ENCODE measurements at regions not wholly inside any gene's neighbourhood (a gene's known extent, or its start where the extent isn't known, plus 50 kb on each side); places are given as distances from the start of the nearest gene placed in this dataset.

DNA sequence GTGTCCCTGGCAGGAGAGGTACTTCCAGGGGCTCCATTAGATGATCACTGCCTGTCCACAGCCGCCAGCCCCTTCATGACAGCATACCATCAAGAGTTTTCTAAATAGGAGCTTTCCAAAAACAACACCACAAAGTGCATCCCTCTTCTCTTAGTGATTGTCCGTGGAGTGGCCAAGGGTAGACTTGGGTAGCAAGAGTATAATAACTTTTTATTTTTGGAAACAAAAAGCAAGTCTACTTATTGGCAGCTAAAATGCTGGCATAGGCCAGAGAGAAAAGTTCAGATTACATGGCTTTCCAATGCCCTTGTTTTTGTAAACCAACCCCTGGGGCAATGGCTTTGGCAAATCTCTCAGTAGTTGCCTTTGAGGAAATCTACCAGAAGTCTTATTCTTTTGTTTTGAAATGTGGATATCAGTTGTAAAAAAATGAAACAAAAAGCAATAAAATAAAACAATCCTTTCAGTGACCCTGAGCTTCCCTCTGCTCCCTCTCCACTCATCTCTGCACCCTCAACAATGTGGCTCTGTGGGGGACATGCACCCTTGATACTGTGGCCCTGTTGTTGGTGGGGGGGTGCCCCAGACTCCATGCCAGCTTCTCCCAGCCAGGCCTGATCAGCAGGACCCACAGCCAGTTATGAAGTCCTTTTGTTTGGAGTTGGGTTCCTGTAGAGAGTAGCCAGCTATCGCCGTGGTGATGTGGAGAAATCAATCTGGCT is 294.1 kb downstream of the DLEU7 start:
- no peak for DNase-seq (ENCODE audit: low read depth in 1 of 2, low spot score in 1 of 2)

DNA sequence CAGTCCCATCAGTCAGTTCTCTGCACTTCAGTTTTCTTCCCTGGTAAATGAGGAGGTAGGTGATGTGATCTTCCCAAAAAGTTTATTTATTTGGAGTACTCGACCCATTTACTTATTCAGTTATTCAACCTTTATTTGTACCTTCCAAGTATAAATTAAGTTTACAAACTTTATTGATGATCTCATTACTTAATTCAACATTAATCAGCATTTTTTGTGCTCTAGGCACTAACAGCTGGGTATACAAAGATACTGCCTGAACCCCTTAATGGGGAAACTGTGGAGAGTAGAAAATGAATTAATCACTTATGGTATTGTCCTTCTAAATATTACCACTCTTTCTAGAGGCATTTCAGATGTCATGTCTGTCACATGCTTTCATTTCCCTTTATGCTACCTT is 293.3 kb downstream of the DLEU7 start:
- no peak for DNase-seq (ENCODE audit: low read depth in 1 of 2, low spot score in 1 of 2)

DNA sequence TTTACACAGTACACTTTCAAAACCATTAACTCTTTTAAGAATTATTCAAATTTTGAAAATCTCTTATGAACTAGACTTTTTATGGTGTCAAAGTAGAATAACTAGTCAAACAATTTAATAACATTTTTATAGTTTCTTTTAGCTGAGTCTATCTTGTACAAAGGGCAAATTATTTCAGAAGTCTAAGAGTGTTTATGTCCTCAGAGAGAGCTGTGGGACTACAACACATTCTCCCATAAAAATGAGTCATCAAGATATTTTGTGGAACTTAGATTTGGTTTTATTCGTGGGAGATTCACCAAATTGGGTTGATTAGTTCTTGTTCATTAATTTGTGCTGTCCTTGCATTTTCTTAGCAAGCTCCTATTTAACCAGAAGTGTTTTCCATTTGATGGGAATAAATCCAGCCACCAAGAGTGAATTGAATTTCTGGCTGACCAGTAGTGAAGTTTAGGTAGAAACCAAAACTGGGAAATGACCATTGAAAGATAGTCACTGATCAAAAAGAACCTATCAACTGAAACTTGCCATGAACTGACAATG is 291.0 kb downstream of the DLEU7 start:
- DNase-seq (ENCODE audit: low read depth in 1 of 2, low spot score in 1 of 2) = no peak

DNA sequence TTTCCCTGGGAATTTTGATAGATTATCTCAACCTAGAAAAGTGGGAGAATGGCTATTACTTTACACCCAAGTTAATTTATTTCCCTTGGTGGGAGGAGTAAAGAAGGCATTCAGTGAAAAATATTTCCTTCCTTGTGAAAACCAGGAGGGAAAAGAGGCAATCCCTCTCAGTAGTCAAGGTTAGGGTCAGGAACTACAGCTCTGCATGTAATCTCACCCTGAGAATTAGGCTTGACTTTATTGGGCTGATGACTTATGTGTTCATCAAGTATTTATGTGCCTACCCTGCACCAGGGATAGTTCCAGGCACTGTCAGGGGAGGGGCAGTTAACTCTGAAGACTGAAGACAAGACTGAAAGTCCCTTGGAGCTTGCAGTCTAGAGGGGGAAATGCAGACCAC is 281.8 kb downstream of the DLEU7 start:
- DNase-seq (ENCODE audit: low read depth in 1 of 2, low spot score in 1 of 2) = no peak

DNA sequence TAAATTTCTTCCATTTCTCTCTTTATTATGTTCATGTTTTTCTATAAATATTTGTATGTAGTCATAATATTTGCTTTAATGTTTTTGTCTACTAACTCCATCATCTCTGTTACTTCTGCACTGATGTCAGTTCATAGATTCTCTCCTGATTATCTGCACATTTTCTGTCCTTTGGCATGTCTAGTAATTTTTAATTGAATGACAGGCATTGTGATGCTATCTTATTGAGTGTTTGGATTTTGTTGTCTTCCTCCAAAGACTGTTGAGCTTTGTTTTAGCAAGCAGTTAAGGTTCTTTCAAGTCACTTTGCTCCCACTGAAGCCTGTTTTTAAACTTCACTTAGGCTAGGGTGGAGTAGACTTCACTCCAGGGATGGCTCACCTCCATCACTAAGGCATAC is 276.8 kb downstream of the DLEU7 start:
- DNase-seq (ENCODE audit: low read depth in 1 of 2, low spot score in 1 of 2) = no peak

DNA sequence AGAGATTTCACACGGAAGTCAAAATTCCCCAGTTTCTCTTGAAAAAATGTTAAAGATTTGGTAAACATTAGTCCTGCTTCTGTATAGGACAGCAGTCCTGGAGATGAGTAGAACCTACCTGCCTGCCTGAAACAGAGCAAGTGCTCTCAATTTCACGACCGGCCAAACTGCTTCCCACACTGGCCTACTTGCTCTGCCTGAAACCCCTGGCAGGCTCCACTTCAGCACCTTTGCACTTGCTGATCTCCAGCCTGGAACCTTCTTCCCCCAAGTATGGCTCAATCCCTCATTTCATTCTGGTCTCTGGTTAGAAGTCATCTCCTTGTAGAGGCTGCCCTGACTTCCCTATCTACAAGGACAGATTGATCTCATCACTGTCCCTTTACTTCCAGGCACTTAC is 271.4 kb downstream of the DLEU7 start:
- DNase-seq (ENCODE audit: low read depth in 1 of 2, low spot score in 1 of 2) = no peak

DNA sequence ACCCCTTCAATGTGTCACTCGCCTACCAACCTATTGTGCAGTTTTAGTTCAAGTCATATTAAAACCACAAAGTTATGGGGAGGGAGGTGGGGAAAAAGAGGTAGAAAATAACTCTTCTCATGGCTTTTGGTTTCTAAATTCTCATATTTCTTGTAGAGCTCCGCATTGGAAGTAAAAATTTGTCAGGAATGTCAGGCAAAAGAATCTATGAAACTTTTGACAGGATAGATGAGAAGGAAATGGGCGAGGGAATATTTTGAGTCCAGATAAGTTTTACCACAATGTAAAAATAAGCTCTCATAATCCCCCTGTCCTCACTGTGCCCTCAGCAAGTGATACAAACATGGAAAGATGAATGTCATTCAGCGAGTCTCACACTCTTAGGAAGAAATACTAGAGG is 270.4 kb downstream of the DLEU7 start:
- no peak for DNase-seq (ENCODE audit: low read depth in 1 of 2, low spot score in 1 of 2)

DNA sequence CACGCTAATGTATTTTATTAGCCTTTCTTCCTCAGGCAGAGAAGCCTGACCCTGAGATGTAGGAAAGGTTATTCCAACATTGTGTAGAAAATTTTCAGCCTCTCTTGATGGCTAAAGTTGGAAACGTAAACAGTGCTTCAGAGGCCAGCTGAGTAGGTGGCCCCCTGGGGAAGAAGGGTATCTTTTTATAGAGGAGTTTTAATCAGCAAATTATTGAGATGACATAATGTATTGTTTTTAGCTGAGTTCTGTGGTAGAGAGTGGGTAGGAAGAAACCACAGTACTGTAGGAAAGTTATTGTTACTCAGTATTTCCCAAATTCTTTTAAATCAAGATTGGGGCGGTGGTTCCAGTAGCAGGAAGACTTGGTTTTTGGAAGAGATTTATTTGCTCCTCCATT is 268.8 kb downstream of the DLEU7 start:
- no peak for DNase-seq (ENCODE audit: low read depth in 1 of 2, low spot score in 1 of 2)

DNA sequence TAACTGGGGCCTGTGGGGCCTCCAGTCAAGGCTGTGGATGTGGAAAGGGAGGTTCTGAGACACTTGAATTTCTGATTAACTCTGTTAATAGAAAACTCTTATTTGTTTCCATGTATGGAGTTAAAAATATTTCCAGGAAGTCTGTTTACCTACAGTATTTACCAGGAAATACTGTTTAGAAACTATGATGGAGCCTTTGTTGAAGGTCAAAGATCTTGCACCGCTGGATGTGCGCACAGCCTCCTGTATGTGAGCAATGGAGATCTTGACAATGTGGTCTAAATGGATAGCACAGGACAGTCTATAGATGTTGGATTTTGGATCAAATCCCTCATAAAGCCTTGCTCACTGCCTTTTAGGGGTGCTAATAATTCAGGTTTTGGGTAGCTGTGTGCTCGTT is 268.4 kb downstream of the DLEU7 start:
- no peak for DNase-seq (ENCODE audit: low read depth in 1 of 2, low spot score in 1 of 2)

DNA sequence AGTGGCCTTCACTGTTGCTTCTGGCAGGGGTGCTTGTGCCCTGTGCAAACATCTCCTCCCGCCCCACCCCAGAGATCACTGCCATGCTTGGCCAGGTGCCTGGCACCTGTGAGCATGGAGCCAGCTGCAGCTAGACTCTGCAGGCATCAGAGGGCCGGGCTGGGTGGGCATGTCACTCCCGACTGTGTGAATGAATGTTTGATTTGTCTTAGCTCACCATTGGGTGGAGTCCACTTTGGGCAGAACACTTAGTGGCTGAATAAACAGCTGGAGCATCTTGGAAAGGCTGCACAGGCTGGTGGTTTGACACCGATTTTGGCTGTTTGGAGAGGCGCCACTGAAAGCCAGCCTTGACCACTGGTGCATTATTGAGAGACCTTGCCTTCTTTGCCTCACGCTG is 267.3 kb downstream of the DLEU7 start:
- no peak for DNase-seq (ENCODE audit: low read depth in 1 of 2, low spot score in 1 of 2)

DNA sequence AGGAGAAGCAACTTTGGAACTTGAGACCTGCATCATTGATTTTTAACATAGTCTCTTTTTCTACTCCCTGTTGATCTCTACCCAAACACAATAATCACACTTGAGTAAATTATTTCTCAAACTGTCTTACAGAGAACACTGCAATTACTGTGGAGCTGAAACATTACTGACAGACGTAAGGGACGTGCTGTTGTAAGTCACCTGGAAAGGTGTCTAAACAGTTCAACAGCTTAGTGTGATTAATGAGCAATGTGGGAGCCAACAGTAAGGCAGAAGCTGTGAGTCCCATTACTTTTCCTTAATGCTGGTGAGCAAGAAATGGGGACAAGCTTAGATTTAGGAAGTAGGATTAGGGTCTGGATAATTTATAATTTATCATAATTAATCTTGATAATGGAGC is 265.7 kb downstream of the DLEU7 start:
- no peak for DNase-seq (ENCODE audit: low read depth in 1 of 2, low spot score in 1 of 2)

DNA sequence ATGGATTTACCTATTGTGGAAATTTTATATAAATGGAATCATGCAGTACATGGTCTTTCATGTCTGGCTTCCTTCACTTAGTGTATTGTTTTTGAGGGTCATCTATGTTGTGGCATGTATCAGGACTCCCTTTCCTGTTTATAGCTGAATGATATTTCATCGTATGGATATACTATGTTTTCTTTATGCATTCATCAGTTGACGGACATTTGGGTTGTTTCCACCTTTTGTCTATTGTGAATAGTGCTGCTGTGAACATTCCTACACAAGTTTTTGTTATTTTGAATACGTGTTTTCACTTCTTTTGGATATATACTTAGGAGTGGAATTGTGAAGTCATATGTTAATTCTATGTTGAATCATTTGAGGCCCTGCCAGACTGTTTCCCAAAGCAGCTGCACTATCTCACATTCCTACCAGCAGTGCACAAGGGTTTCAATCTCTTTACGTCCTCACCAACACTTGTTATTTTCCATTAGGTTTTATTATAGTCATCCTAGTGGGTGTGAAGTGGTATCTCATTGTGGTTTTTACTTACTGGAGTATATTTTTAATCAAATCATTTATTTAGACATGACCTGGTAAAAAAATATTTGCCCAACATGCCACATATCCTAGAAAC is 262.7 kb downstream of the DLEU7 start:
- DNase-seq (ENCODE audit: low read depth in 1 of 2, low spot score in 1 of 2) = no peak

DNA sequence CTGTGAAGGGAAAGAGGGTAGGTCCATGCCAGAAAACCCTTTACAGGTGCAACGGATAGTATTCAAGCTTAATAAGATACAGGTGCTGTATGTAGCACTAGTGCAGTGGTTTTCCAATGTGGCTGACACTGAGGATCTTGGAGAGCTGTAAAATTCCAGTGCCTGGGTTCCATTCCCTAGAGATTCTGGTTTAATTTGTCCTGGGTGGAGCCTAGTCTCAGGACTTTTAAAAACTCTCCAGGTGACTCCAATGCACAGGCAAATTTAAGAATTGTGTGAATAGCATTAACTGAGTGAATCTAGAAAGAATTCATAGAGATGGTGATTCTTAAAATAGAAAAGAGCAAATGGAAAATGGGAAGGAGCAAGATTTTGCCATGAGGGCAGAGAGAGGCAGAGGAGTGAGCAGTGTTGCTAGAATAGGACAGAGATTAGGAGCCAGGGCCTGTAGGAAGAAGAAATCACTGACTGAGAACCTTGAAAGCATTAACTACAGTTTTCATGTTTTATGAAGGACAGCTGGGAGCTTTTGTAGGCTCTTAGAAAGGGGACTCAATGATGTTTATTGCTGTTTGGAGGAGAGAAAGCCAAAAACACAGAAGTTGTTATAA is 261.8 kb downstream of the DLEU7 start:
- no peak for DNase-seq (ENCODE audit: low read depth in 1 of 2, low spot score in 1 of 2)

DNA sequence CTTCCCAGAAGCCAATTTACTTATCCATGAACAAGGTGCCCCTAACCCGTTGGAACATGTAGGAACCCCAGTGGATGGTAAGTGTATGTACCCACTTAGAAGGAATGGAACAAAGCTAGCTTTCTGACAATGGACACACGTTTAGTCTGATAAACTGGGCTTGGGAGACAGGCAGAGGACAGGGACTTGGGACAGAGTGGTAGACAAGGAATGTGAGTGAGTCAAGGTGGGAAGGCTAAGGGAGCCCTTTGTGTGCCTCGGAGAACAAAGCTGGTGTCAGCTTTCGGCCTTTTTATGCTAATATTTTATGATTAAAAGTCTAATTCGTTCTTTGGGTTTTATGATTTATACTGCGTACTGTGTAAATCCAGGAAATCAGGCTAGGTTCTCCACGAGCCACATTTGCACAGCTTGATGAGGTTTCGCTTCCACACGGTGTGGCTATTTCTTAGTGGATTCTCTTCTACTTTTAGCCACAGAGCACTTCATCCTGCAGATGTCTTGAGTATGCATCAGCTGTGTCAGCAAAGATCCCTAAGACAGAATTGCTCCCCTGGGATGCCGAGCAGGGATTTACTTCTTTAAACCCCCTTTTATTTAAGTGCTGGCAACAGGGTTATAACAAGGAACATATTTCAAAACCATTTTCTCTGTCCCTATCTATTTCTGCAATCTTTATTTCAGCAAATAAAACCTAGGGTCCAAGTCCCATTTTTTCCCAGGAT is 258.5 kb downstream of the DLEU7 start:
- DNase-seq (ENCODE audit: low read depth in 1 of 2, low spot score in 1 of 2) = no peak

DNA sequence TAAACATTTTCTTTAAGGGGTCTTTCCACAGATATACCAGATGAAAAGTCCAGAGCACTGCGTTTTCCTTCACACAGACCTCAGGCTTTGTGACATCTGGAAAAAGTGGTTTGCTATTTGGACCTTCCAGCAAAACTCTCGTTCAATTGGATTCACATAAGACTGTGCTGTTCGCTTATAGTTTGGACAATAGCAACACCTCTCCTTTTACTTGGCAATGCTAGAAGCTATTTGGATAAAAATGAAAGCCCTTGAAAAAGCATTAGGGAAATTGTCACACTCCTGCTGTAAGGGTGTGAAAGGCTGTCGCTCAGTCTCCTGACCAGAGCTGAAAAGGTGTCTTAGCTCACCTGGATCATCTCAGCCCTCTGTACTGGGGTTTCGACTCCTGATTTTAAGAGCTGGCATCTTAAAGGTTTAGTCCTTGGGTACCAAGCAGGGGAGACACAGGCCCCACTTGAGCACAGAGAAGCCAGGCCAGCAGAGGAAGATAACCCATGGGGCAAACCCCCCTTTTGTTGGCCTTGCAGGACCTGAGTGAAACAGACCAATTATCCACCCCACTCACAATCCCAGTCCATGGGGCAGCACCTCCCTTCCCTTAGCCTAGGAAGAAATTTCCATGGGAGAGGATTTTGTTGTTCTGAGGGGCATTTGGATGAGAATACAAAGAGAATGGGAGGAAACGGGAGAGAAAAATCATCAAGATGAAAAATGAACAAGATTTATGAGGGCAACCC is 257.6 kb downstream of the DLEU7 start:
- DNase-seq (ENCODE audit: low read depth in 1 of 2, low spot score in 1 of 2) = no peak

DNA sequence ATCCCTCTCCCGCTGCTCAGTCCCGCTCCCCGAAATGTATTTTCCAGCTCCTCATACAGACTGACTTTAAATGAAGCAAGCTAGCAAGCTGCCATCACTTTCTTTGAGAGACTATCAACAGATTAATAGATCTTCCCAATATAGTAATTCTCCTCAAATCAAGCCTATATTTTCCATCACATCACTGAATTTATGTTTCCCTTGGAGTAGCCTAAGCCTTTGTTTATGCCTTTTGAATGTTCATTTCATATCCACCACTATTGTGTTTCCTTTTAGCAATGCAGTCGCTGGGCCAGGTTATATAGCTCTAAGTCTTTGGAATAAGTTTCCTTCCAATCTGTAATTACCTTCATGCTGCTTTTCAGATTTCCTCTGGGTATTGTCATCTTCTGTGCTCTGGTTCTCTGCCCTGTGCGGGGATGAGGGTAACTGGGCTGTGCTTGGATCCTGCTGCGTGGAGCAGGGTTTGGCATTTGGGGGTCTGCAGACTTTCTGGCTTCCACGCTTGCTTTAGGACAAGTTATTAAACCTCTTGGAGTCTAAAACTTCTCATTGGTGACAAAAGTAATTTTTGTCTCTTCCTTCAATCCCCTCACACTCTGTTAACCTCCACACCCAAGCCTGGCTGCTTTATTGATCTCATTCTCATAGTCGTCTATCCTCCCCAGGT is 256.9 kb downstream of the DLEU7 start:
- no peak for DNase-seq (ENCODE audit: low read depth in 1 of 2, low spot score in 1 of 2)

DNA sequence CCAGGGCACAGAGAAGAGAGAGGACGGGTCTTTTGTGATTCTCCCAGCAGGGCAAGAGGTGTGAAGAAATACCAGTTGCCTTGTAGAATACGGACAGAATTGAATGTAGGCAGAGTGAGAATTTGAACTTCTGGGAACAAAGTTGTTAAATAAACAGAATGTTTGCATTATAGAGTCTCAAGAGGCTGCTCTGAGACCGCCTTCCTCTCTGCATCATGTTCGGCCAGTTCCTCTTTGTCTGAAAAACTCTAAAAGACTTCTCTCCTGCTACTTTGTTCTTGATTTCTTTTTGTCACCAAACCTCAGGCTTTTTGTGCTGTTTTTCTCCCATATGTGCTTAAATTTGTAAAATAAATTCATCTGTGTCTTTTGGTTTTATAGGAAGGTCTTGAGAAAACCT is 256.4 kb downstream of the DLEU7 start:
- DNase-seq (ENCODE audit: low read depth in 1 of 2, low spot score in 1 of 2) = no peak

DNA sequence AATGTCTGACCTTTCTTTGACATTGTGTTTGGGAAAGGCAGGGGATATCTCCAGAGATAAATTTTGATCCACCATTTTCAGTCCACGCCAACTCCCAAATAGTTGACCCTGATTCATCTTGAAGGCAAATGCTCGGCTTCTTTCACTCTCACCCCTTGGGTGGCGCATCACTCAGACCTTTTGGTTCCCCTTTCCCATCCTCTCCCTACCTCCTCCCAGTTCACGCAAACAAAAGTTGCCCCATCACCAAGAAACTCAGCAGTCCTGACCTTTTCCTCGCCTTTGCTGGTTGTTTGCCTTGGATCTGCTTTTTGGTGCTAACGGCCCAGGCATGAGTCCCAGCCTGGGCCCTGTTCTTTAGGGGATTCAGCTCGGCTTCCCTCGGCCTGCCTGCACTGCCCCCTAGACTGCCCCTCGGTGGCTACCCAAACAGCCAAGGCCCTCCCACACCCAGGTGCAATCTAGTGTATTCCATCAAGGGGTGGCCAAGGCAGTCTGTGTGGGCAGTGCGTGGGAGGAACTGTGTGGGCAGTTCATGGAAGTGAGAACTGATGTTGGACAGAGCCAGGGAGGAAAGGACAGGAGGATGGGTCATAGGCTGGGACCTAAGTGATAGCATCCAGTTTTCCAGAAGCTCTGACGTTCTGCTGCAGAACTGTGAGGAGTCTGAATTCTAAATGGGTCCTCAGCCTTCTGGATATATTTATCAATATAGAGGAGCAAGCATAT is 255.7 kb downstream of the DLEU7 start:
- DNase-seq (ENCODE audit: low read depth in 1 of 2, low spot score in 1 of 2) = no peak

DNA sequence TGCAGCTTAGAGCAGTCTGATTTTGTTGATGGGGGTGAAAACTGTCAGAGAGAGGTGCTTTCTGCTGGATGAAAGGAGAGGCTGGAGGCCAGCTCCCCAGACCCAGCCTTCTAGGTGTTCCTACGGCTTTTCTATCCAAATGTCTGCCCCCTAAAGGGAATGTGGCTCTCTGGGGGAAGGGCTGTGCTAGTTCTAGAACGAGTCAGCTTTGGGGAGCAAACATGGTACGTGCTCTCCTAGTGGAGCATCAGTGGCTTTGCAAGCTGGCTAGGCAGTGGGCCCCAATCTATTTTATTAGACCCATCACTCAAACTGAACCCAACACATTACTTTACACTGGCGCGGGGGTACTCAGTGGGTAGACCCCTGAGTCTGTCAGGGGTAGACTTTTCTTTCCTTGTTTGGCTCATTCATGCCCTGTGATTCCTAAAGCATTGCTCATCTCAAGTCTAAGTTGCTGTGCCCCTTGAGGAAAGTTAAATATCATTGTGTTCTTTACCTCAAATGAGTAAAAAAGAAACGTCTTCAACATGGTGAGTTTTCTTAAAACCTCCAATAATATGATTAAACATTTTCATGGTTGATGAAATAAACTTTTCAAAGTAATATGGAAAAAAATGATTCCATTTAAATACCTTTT is 254.9 kb downstream of the DLEU7 start:
- DNase-seq (ENCODE audit: low read depth in 1 of 2, low spot score in 1 of 2) = no peak
